ENCODE measurements at regions not wholly inside any gene's neighbourhood (a gene's known extent, or its start where the extent isn't known, plus 50 kb on each side); places are given as distances from the start of the nearest gene placed in this dataset.

DNA sequence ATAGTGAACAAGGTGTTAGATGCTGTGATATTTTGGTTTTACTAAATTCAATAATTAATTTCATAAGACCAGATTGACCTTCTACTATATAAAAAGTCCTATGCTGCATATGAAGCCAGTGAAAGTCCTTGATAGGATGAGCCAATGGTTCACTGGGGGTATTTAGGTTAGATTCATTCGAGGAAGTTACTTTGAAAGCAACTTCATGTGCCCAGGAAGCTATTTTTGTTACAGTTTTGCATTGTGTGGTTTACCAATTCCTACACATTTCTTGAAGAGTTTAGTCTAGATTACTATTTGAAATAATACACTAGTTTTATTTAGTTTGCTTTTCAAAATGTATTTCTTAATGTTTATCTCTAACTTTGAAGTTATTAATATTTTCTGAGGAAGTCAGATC, 58.5 kb upstream of the RMST start:
- TF ChIP-seq CTCF (conservative IDR thresholded peaks at IDR 0.05; ENCODE audit: low read depth, low read length) = no peak
- Histone ChIP-seq H3K79me2 (ENCODE audit: insufficient read depth, low read depth) (no peaks in the 10 kb centered on the region), H3K4me1 (ENCODE audit: low read depth, poor library complexity, severe bottlenecking) (no peaks in the 10 kb centered on the region), H3K4me2 (no peak overlapping the region), H3K36me3 (ENCODE audit: insufficient read depth) (no peaks in the 10 kb centered on the region), H4K20me1 (ENCODE audit: insufficient read depth) (no peaks in the 10 kb centered on the region), H3K27me3 (ENCODE audit: insufficient read depth, low read depth) (no peaks in the 10 kb centered on the region), H3K9ac (no peak overlapping the region), H3K4me3 (IDR thresholded peaks at IDR 0.05; ENCODE audit: insufficient read depth, low read depth, low read length) (no peak overlapping the region), H2AFZ (ENCODE audit: low read depth) (no peak overlapping the region), H3K27ac (no peak overlapping the region)

GRCh38 chr12:97404543-97404942, 58.1 kb upstream of the RMST start:
- no peaks in the 10 kb centered on the region for H3K79me2 ChIP-seq (ENCODE audit: insufficient read depth, low read depth)
- no peaks in the 10 kb centered on the region for H3K36me3 ChIP-seq (ENCODE audit: insufficient read depth)
- H3K9ac ChIP-seq = no peak overlapping the region
- H3K27me3 ChIP-seq (ENCODE audit: insufficient read depth, low read depth) = no peaks in the 10 kb centered on the region
- no peaks in the 10 kb centered on the region for H3K4me1 ChIP-seq (ENCODE audit: low read depth, poor library complexity, severe bottlenecking)
- no peak overlapping the region for H3K4me2 ChIP-seq
- H2AFZ ChIP-seq (ENCODE audit: low read depth) = no peak overlapping the region
- no peak overlapping the region for H3K4me3 ChIP-seq (IDR thresholded peaks at IDR 0.05; ENCODE audit: insufficient read depth, low read depth, low read length)
- TF ChIP-seq CTCF (conservative IDR thresholded peaks at IDR 0.05; ENCODE audit: low read depth, low read length) = peak; percentile 71
- H3K27ac ChIP-seq = no peak overlapping the region
- H4K20me1 ChIP-seq (ENCODE audit: insufficient read depth) = no peaks in the 10 kb centered on the region

DNA sequence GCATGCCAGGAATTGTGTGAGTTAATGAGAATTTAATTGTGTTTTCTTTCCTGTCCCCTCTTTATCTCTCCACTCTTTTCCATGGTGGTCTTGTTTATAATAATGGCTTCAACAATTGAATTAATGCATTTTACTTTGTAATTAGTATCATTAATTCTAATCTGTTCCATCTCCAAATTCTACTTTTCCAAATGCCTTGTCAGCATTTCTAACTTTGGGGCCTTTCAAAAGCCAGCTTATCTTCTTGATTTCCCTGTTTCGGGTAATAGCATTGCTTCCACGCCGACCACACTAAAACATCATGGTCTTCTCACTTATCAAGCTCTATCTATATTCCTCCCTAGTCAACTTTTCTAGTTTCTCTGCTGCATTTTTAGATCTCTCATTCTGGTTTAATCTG, 54.2 kb upstream of the RMST start:
- Histone ChIP-seq H3K27me3 (ENCODE audit: insufficient read depth, low read depth) (no peaks in the 10 kb centered on the region), H3K4me1 (ENCODE audit: low read depth, poor library complexity, severe bottlenecking) (no peaks in the 10 kb centered on the region), H3K27ac (no peak overlapping the region), H3K4me3 (IDR thresholded peaks at IDR 0.05; ENCODE audit: insufficient read depth, low read depth, low read length) (no peak overlapping the region), H3K36me3 (ENCODE audit: insufficient read depth) (no peaks in the 10 kb centered on the region), H3K9ac (no peak overlapping the region), H3K79me2 (ENCODE audit: insufficient read depth, low read depth) (no peaks in the 10 kb centered on the region), H2AFZ (ENCODE audit: low read depth) (no peak overlapping the region), H4K20me1 (ENCODE audit: insufficient read depth) (no peaks in the 10 kb centered on the region), H3K4me2 (no peak overlapping the region)
- no peak for TF ChIP-seq CTCF (conservative IDR thresholded peaks at IDR 0.05; ENCODE audit: low read depth, low read length)

GRCh38 chr12:97411341-97411740, 51.3 kb upstream of the RMST start:
- Histone ChIP-seq H4K20me1 (ENCODE audit: insufficient read depth) (no peaks in the 10 kb centered on the region), H3K9ac (no peak overlapping the region), H3K27me3 (ENCODE audit: insufficient read depth, low read depth) (no peaks in the 10 kb centered on the region), H3K4me2 (no peak overlapping the region), H3K36me3 (ENCODE audit: insufficient read depth) (no peaks in the 10 kb centered on the region), H2AFZ (ENCODE audit: low read depth) (no peak overlapping the region), H3K4me1 (ENCODE audit: low read depth, poor library complexity, severe bottlenecking) (no peaks in the 10 kb centered on the region), H3K27ac (no peak overlapping the region), H3K4me3 (IDR thresholded peaks at IDR 0.05; ENCODE audit: insufficient read depth, low read depth, low read length) (no peak overlapping the region), H3K79me2 (ENCODE audit: insufficient read depth, low read depth) (no peaks in the 10 kb centered on the region)
- TF ChIP-seq CTCF (conservative IDR thresholded peaks at IDR 0.05; ENCODE audit: low read depth, low read length) = no peak
